Glutamatergic neuron (in vitro differentiated cells): ENCODE measurements at regions not wholly inside any gene's neighbourhood (a gene's known extent, or its start where the extent isn't known, plus 50 kb on each side); places are given as distances from the start of the nearest gene placed in this dataset.

Source experiments
- DNase-seq: peaks from one replicate; pipeline ENCODE4 v3.0.0; 2022
- H3K27ac Mint-ChIP-seq: one replicate; pipeline ENCODE4 v1.8.0; 2020; ENCODE audit warnings: mild to moderate bottlenecking, mixed read lengths, inconsistent platforms; ENCODE audit not compliant: unreplicated experiment
- H3K27me3 Mint-ChIP-seq: one replicate; pipeline ENCODE4 v1.8.0; 2020; ENCODE audit warnings: mild to moderate bottlenecking, moderate library complexity, mixed read lengths, inconsistent platforms; ENCODE audit not compliant: unreplicated experiment
- H3K36me3 Mint-ChIP-seq: one replicate; pipeline ENCODE4 v1.8.0; 2020; ENCODE audit warnings: mild to moderate bottlenecking, mixed read lengths, inconsistent platforms; ENCODE audit not compliant: unreplicated experiment
- H3K4me1 Mint-ChIP-seq: one replicate; pipeline ENCODE4 v1.8.0; 2020; ENCODE audit warnings: mild to moderate bottlenecking, low read depth, mixed read lengths, inconsistent platforms; ENCODE audit not compliant: unreplicated experiment
- H3K4me3 Mint-ChIP-seq: one replicate; pipeline ENCODE4 v1.8.0; 2020; ENCODE audit warnings: mild to moderate bottlenecking, mixed read lengths, inconsistent platforms; ENCODE audit not compliant: unreplicated experiment
- H3K9me3 Mint-ChIP-seq: one replicate; pipeline ENCODE4 v1.8.0; 2020; ENCODE audit warnings: mild to moderate bottlenecking, moderate library complexity, mixed read lengths, inconsistent platforms; ENCODE audit not compliant: unreplicated experiment
- TF ChIP-seq, protein P1 (sequence below): fragments of 200-600 bp; sonication (generic); IDR thresholded peaks from one replicate; pipeline ENCODE4 v1.5.0; 2021; ENCODE audit not compliant: partially characterized antibody, unreplicated experiment

DNA sequence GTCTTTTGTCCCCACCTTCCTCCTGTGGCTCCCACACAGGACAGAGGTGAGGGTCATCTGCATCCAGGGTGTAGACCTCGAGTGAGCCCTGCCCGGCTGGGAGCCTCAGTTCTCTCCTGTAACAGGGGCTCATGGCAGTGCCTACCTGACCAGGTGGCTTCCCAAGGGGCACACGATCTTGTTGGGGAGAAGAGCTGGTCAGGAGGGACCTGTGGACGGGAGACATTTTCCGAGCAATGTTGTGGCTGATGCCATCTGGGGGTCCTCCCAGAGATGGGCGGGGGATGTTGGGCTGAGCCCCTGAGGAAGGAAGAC is 51.9 kb downstream of the CEBPB start:
- DNase-seq: no peak
- peaks cover 14% of the 10 kb centered on the region for H3K27me3 Mint-ChIP-seq
- TF ChIP-seq, protein P1, sequence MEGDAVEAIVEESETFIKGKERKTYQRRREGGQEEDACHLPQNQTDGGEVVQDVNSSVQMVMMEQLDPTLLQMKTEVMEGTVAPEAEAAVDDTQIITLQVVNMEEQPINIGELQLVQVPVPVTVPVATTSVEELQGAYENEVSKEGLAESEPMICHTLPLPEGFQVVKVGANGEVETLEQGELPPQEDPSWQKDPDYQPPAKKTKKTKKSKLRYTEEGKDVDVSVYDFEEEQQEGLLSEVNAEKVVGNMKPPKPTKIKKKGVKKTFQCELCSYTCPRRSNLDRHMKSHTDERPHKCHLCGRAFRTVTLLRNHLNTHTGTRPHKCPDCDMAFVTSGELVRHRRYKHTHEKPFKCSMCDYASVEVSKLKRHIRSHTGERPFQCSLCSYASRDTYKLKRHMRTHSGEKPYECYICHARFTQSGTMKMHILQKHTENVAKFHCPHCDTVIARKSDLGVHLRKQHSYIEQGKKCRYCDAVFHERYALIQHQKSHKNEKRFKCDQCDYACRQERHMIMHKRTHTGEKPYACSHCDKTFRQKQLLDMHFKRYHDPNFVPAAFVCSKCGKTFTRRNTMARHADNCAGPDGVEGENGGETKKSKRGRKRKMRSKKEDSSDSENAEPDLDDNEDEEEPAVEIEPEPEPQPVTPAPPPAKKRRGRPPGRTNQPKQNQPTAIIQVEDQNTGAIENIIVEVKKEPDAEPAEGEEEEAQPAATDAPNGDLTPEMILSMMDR: no peak
- no peaks in the 10 kb centered on the region for H3K4me1 Mint-ChIP-seq
- no peak overlapping the region for H3K4me3 Mint-ChIP-seq
- no peaks in the 10 kb centered on the region for H3K36me3 Mint-ChIP-seq
- peaks cover 3% of the 10 kb centered on the region for H3K9me3 Mint-ChIP-seq
- no peak overlapping the region for H3K27ac Mint-ChIP-seq

- Mint-ChIP-seq H3K27ac (no peak overlapping the region), H3K4me3 (no peak overlapping the region), H3K9me3 (peaks cover 3% of the 10 kb centered on the region), H3K27me3 (peaks cover 16% of the 10 kb centered on the region), H3K4me1 (no peaks in the 10 kb centered on the region), H3K36me3 (no peaks in the 10 kb centered on the region)
- TF ChIP-seq, protein P1: no peak
- no peak for DNase-seq
Measured at GRCh38 chr20:50242863-50243609, 52.4 kb downstream of the CEBPB start.

GRCh38 chr20:50243610-50244351 is 53.2 kb downstream of the CEBPB start:
- peaks cover 13% of the 10 kb centered on the region for H3K27me3 Mint-ChIP-seq
- H3K4me1 Mint-ChIP-seq: no peaks in the 10 kb centered on the region
- no peak overlapping the region for H3K27ac Mint-ChIP-seq
- DNase-seq: no peak
- TF ChIP-seq, protein P1: no peak
- no peaks in the 10 kb centered on the region for H3K36me3 Mint-ChIP-seq
- H3K4me3 Mint-ChIP-seq: no peak overlapping the region
- H3K9me3 Mint-ChIP-seq: peaks cover 3% of the 10 kb centered on the region

DNA sequence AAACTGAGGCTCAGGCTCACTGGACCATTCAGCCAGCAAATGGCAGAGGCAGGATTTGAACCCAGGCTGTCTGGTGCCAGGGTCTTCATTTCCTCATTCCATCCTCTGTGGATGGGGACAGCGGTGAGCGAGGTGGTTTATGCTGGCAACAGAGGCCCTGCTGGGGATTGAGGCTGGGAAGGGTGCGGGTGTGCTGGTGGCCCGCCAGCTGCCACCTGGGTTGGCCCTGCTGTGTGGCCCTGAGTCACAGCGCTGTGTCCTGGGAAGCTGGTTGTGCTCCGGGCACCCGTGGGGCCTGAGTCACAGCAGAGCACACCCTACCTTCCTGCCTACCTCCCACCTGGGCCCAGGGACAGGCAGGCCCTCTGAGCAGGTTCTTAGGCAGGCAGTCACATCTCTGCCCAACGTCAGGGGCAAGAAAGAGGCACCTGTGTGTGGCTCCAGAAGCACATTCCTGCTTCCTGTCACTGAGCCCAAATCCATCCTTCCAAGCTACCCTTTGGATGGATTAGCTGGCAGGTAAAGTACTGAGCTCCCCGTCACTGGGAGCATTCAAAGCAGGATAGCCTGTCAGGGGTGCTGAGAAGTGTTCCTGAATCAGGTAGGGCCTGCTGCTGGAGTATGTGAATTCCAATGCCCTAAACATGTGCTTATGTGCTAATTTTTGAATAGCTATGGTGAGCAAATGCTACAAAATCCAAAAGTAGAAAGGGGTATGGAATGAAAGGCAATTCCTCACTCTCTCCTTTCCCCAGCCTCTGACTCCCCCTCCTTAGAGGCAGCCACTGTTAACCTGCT is 53.9 kb downstream of the CEBPB start:
- Mint-ChIP-seq H3K4me3 (no peak overlapping the region), H3K4me1 (no peaks in the 10 kb centered on the region), H3K27ac (no peak overlapping the region), H3K27me3 (peaks cover 10% of the 10 kb centered on the region), H3K36me3 (no peaks in the 10 kb centered on the region), H3K9me3 (peaks cover 3% of the 10 kb centered on the region)
- TF ChIP-seq, protein P1: no peak
- no peak for DNase-seq
